ENCODE measurements at regions not wholly inside any gene's neighbourhood (a gene's known extent, or its start where the extent isn't known, plus 50 kb on each side); places are given as distances from the start of the nearest gene placed in this dataset.

DNA sequence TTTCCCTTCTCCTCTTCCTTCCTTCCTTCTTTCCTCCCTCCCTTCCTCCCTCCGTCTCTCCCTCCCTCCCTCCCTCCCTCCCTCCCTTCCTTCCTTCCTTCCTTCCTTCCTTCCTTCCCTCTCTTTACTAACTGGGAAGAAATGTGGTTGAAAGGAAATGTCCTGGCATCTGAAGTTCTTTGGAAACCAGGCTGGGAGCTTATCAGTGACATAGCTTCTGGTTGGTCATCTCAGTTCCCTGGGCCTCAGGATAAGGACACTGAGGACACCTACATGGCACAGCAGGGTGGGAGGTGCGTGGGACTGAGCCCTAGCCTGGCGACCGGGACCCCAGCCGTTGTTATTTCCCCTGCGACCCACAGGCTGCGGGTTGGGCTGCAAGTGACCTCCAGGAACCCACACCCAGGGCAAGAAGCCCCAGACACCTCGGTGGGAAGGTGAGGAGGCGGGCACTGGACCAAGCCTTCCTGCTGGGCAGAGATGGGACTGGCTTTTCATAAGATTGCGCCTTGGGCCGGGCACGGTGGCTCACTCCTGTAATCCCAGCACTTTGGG is 1486.5 kb downstream of the TBC1D22A start:
- TF ChIP-seq, protein P1, sequence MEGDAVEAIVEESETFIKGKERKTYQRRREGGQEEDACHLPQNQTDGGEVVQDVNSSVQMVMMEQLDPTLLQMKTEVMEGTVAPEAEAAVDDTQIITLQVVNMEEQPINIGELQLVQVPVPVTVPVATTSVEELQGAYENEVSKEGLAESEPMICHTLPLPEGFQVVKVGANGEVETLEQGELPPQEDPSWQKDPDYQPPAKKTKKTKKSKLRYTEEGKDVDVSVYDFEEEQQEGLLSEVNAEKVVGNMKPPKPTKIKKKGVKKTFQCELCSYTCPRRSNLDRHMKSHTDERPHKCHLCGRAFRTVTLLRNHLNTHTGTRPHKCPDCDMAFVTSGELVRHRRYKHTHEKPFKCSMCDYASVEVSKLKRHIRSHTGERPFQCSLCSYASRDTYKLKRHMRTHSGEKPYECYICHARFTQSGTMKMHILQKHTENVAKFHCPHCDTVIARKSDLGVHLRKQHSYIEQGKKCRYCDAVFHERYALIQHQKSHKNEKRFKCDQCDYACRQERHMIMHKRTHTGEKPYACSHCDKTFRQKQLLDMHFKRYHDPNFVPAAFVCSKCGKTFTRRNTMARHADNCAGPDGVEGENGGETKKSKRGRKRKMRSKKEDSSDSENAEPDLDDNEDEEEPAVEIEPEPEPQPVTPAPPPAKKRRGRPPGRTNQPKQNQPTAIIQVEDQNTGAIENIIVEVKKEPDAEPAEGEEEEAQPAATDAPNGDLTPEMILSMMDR (IDR thresholded peaks at IDR 0.05), result no peak
- TF ChIP-seq POLR2A (IDR thresholded peaks at IDR 0.05), result no peak
- TF ChIP-seq EP300 (IDR thresholded peaks at IDR 0.05), result no peak

Measured in tibial nerve (tissue), 4 donors.